ENCODE measurements at regions not wholly inside any gene's neighbourhood (a gene's known extent, or its start where the extent isn't known, plus 50 kb on each side); places are given as distances from the start of the nearest gene placed in this dataset.

- TF ChIP-seq POLR2A (IDR thresholded peaks at IDR 0.05), result no peak
- no peak for TF ChIP-seq CTCF (IDR thresholded peaks at IDR 0.05)
Measured at GRCh38 chr12:85568395-85569103, 267.7 kb downstream of the RASSF9 start.

All from Peyer's patch (tissue), 4 donors.